SK-N-SH (cell line): ENCODE measurements at regions not wholly inside any gene's neighbourhood (a gene's known extent, or its start where the extent isn't known, plus 50 kb on each side); places are given as distances from the start of the nearest gene placed in this dataset.

Experiments
- CTCF ChIA-PET: fragments of 300-600, 350-600 bp; formaldehyde crosslinking; extraction: SDS; loops from one replicate; lab custom pipeline; 2021; lab: Yijun Ruan, JAX
- POLR2A ChIA-PET: fragments of 350-600 bp; sonication (Branson Sonifier 250); formaldehyde crosslinking; extraction: SDS; loops from one replicate; lab custom pipeline; 2020; ENCODE audit warnings: antibody characterized with exemption, inconsistent platforms; lab: Yijun Ruan, JAX
- DNase-seq: peaks from one replicate; pipeline ENCODE4 v3.0.0; 2012
- H2AFZ ChIP-seq: fragments of 200-600 bp; sonication (generic); 2 replicates; pipeline ENCODE4 v1.8.1; 2016; ENCODE audit warnings: antibody characterized with exemption, mild to moderate bottlenecking, low read depth
- H3F3A ChIP-seq: fragments of 200-600 bp; sonication (generic); replicated peaks from 2 replicates; pipeline ENCODE3; 2016; ENCODE audit warnings: antibody characterized with exemption, mild to moderate bottlenecking; ENCODE audit not compliant: insufficient read depth
- H3K27ac ChIP-seq, 2 experiments: fragments of 200-500 bp in 1 of 2; fragments of 200-600 bp in 1 of 2; sonication (Bioruptor generic) in 1 of 2; sonication (generic), shearing (Covaris generic) in 1 of 2; 2 replicates each; pipeline versions ENCODE4 v1.5.1 to v1.6.1; 2014 to 2016; ENCODE audit warnings: low read depth in 2 of 2, inconsistent platforms in 1 of 2, low read length in 1 of 2, mild to moderate bottlenecking in 1 of 2, mixed read lengths in 1 of 2
- H3K27me3 ChIP-seq: fragments of 200-600 bp; sonication (generic), shearing (Covaris generic); 2 replicates; pipeline ENCODE4 v1.6.1; 2016; ENCODE audit warnings: mixed run types; ENCODE audit not compliant: insufficient read depth
- H3K36me3 ChIP-seq, 2 experiments: fragments of 200-500 bp in 1 of 2; fragments of 200-600 bp in 1 of 2; sonication (Bioruptor generic) in 1 of 2; sonication (generic) in 1 of 2; replicated peaks in 1 of 2; 2 replicates each; pipeline versions ENCODE3 to v1.5.1; 2014 to 2016; ENCODE audit warnings: low read length in 1 of 2, mild to moderate bottlenecking in 1 of 2; ENCODE audit not compliant: insufficient read depth in 2 of 2, control insufficient read depth in 1 of 2
- H3K4me1 ChIP-seq, 2 experiments: fragments of 200-500 bp in 1 of 2; fragments of 200-600 bp in 1 of 2; sonication (Bioruptor generic) in 1 of 2; sonication (generic), shearing (Covaris generic) in 1 of 2; 2 replicates each; pipeline versions ENCODE4 v1.5.1 to v1.6.1; 2014 to 2016; ENCODE audit warnings: low read depth in 1 of 2, low read length in 1 of 2, mixed run types in 1 of 2; ENCODE audit not compliant: insufficient read depth in 2 of 2, control insufficient read depth in 1 of 2
- H3K4me2 ChIP-seq: fragments of 200-600 bp; sonication (generic), shearing (Covaris generic); 2 replicates; pipeline ENCODE4 v1.6.1; 2017; ENCODE audit warnings: mixed run types
- H3K4me3 ChIP-seq, 2 experiments: fragments of 200-500 bp in 1 of 2; fragments of 200-600 bp in 1 of 2; sonication (Bioruptor generic) in 1 of 2; sonication (generic), shearing (Covaris generic) in 1 of 2; 2 replicates each; pipeline versions ENCODE4 v1.5.1 to v1.8.1; 2014 to 2016; ENCODE audit warnings: low read depth in 2 of 2, inconsistent platforms in 1 of 2, low read length in 1 of 2, mild to moderate bottlenecking in 1 of 2, mixed read lengths in 1 of 2, moderate library complexity in 1 of 2
- H3K79me2 ChIP-seq: fragments of 200-600 bp; sonication (generic); 2 replicates; pipeline ENCODE4 v1.8.1; 2017; ENCODE audit warnings: mild to moderate bottlenecking; ENCODE audit not compliant: insufficient read depth
- H3K9ac ChIP-seq: fragments of 200-600 bp; sonication (generic); 2 replicates; pipeline ENCODE4 v1.6.1; 2017; ENCODE audit warnings: mixed run types
- H3K9me2 ChIP-seq: fragments of 200-600 bp; sonication (generic); 2 replicates; pipeline ENCODE4 v1.6.1; 2017; ENCODE audit warnings: mixed run types
- H3K9me3 ChIP-seq: fragments of 200-600 bp; sonication (generic); 2 replicates; pipeline ENCODE4 v1.6.1; 2017; ENCODE audit warnings: mixed run types, mild to moderate bottlenecking, moderate library complexity
- H4K20me1 ChIP-seq: fragments of 200-600 bp; sonication (generic); 2 replicates; pipeline ENCODE4 v1.6.1; 2017; ENCODE audit warnings: mild to moderate bottlenecking, mixed run types; ENCODE audit not compliant: insufficient read depth
- CTCF ChIP-seq: fragments of 200-600 bp; sonication (generic); IDR thresholded peaks from 2 replicates; pipeline ENCODE4 v1.6.1; 2017; ENCODE audit warnings: antibody characterized with exemption, mild to moderate bottlenecking, moderate library complexity
- EZH2phosphoT487 ChIP-seq: fragments of 200-600 bp; sonication (generic); IDR thresholded peaks from 2 replicates; pipeline ENCODE4 v1.6.1; 2017; ENCODE audit warnings: low read depth, mixed run types, mild to moderate bottlenecking, antibody characterized with exemption, moderate library complexity, borderline replicate concordance
- FOXM1 ChIP-seq: IDR thresholded peaks from 2 replicates; pipeline ENCODE4 v1.4.0; 2012; ENCODE audit warnings: low read depth, mild to moderate bottlenecking
- GABPA ChIP-seq: IDR thresholded peaks from 2 replicates; pipeline ENCODE4 v1.4.0; 2012; ENCODE audit warnings: low read depth, mild to moderate bottlenecking
- GATA2 ChIP-seq: sonication (generic); formaldehyde crosslinking; IDR thresholded peaks from 2 replicates; pipeline ENCODE4 v1.5.0; 2020; ENCODE audit warnings: mild to moderate bottlenecking, missing genetic modification reagents
- JUND ChIP-seq: IDR thresholded peaks from 2 replicates; pipeline ENCODE4 v1.4.0; 2012
- MAX ChIP-seq: IDR thresholded peaks from 2 replicates; pipeline ENCODE4 v1.4.0; 2012; ENCODE audit warnings: low read depth
- MXI1 ChIP-seq: IDR thresholded peaks from 2 replicates; pipeline ENCODE4 v1.6.1; 2012; ENCODE audit warnings: mild to moderate bottlenecking, low read depth, low read length, improper control_type of control experiment
- NRF1 ChIP-seq: IDR thresholded peaks from 2 replicates; pipeline ENCODE4 v1.6.1; 2012; ENCODE audit warnings: low read depth, mild to moderate bottlenecking, low read length
- POLR2AphosphoS5 ChIP-seq: IDR thresholded peaks from 2 replicates; pipeline ENCODE4 v1.6.1; 2012; ENCODE audit warnings: low read depth, low read length
- RAD21 ChIP-seq: IDR thresholded peaks from 2 replicates; pipeline ENCODE4 v1.6.1; 2012; ENCODE audit warnings: mild to moderate bottlenecking, low read length
- RCOR1 ChIP-seq: fragments of 150-350 bp; IDR thresholded peaks from 2 replicates; pipeline ENCODE4 v1.6.1; 2017; ENCODE audit warnings: antibody characterized with exemption, low read length
- REST ChIP-seq: IDR thresholded peaks from 2 replicates; pipeline ENCODE4 v1.6.1; 2012; ENCODE audit warnings: mild to moderate bottlenecking, low read depth, low read length, moderate library complexity
- RFX5 ChIP-seq: IDR thresholded peaks from 2 replicates; pipeline ENCODE4 v1.6.1; 2012; ENCODE audit warnings: mild to moderate bottlenecking, improper control_type of control experiment, low read length
- SMC3 ChIP-seq: IDR thresholded peaks from 2 replicates; pipeline ENCODE4 v1.6.1; 2012; ENCODE audit warnings: low read depth, low read length, improper control_type of control experiment
- TCF12 ChIP-seq: IDR thresholded peaks from 2 replicates; pipeline ENCODE4 v1.4.0; 2012
- USF2 ChIP-seq: fragments of 150-350 bp; IDR thresholded peaks from 2 replicates; pipeline ENCODE4 v1.6.1; 2017; ENCODE audit warnings: antibody characterized with exemption, low read length, low read depth, borderline replicate concordance
- YY1 ChIP-seq: IDR thresholded peaks from 2 replicates; pipeline ENCODE4 v1.4.0; 2012; ENCODE audit warnings: low read depth, mild to moderate bottlenecking
- ZBTB33 ChIP-seq: IDR thresholded peaks from 2 replicates; pipeline ENCODE4 v1.4.0; 2012; ENCODE audit warnings: low read depth, borderline replicate concordance
- WGBS: methylation state at CpG from one replicate; pipeline ENCODE4 v1.1.6; 2017; ENCODE audit warnings: low lambda C conversion rate; 5-methylcytosine and 5-hydroxymethylcytosine counted together

- H3K27ac ChIP-seq: no peak overlapping the region
- H3K4me1 ChIP-seq: no peaks in the 10 kb centered on the region
- CTCF ChIA-PET: no interaction called here
- DNase-seq: no peak
- no peak overlapping the region for H3K9ac ChIP-seq
- no peaks in the 10 kb centered on the region for H3K9me3 ChIP-seq
- H3K9me2 ChIP-seq: no peaks in the 10 kb centered on the region
- 18% methylated on average over 4 of the region's 4 CpGs for WGBS
- no peaks in the 10 kb centered on the region for H3F3A ChIP-seq
- H3K4me2 ChIP-seq: no peak overlapping the region
- POLR2A ChIA-PET: no interaction called here
- H3K36me3 ChIP-seq: no peaks in the 10 kb centered on the region
- H3K79me2 ChIP-seq: no peaks in the 10 kb centered on the region
- no peaks in the 10 kb centered on the region for H3K27me3 ChIP-seq
- no peak overlapping the region for H2AFZ ChIP-seq
- H3K4me3 ChIP-seq: no peak overlapping the region
- H4K20me1 ChIP-seq: no peaks in the 10 kb centered on the region
- TF ChIP-seq MAX (no peak), CTCF (no peak), ZBTB33 (no peak), EZH2phosphoT487 (no peak), GABPA (no peak), SMC3 (no peak), YY1 (no peak), JUND (no peak), MXI1 (no peak), FOXM1 (no peak), RAD21 (no peak), USF2 (no peak), NRF1 (no peak), TCF12 (no peak)
- TF ChIP-seq, all 33 proteins: peak for 0
These were observed 316.1 kb downstream of the IRX1 start for GRCh38 chr5:3911773-3912172.

- no peaks in the 10 kb centered on the region for H3K9me2 ChIP-seq
- no peaks in the 10 kb centered on the region for H3K36me3 ChIP-seq
- no peak overlapping the region for H2AFZ ChIP-seq
- no peaks in the 10 kb centered on the region for H3K4me1 ChIP-seq
- no peak for DNase-seq
- H3K27ac ChIP-seq: no peak overlapping the region
- POLR2A ChIA-PET: no interaction called here
- no peaks in the 10 kb centered on the region for H3F3A ChIP-seq
- no peak overlapping the region for H3K9ac ChIP-seq
- H4K20me1 ChIP-seq: no peaks in the 10 kb centered on the region
- no peak overlapping the region for H3K4me2 ChIP-seq
- H3K9me3 ChIP-seq: no peaks in the 10 kb centered on the region
- no peaks in the 10 kb centered on the region for H3K79me2 ChIP-seq
- H3K4me3 ChIP-seq: no peak overlapping the region
- WGBS: 31% methylated on average over 7 of the region's 7 CpGs
- no peaks in the 10 kb centered on the region for H3K27me3 ChIP-seq
- CTCF ChIA-PET: no interaction called here
- TF ChIP-seq GATA2 (CRISPR knock-in tag) (no peak), USF2 (no peak), JUND (no peak), GABPA (no peak), POLR2AphosphoS5 (no peak), RCOR1 (no peak), RAD21 (no peak), NRF1 (no peak), EZH2phosphoT487 (no peak), REST (no peak), RFX5 (no peak)
These were observed 317.2 kb downstream of the IRX1 start for GRCh38 chr5:3912790-3913189.
